Spleen (tissue), 7 donors: ENCODE measurements at regions not wholly inside any gene's neighbourhood (a gene's known extent, or its start where the extent isn't known, plus 50 kb on each side); places are given as distances from the start of the nearest gene placed in this dataset.

Source experiments
- CTCF ChIP-seq, 11 experiments: fragments of 200-600 bp in 7 of 11; fragments of 450-650 bp in 4 of 11; sonication (generic) in 4 of 11; IDR thresholded peaks in 8 of 11; conservative IDR thresholded peaks in 3 of 11; 1 replicate in 7 of 11; 2 replicates in 4 of 11; pipeline versions ENCODE4 v1.4.0 to v1.8.0; 2016 to 2021; ENCODE audit warnings: antibody characterized with exemption in 11 of 11, inconsistent platforms in 4 of 11, mild to moderate bottlenecking in 1 of 11
- POLR2A ChIP-seq, 3 donors: fragments of 450-650 bp; IDR thresholded peaks; one replicate each; pipeline ENCODE4 v1.5.1; 2017; ENCODE audit warnings: antibody characterized with exemption in 3 of 3, mild to moderate bottlenecking in 1 of 3
- donor health status: DM: no; HTN: no; CAD: no; lungs with moderate emphysema.
- donor health status: DM: no; HTN: no; CAD: no.
- donor health status: DM: no; HTN: no; CAD: no.

- no peak for TF ChIP-seq CTCF (IDR thresholded peaks at IDR 0.05 in 8 of 11, conservative IDR thresholded peaks at IDR 0.05 in 3 of 11)
- no peak for TF ChIP-seq POLR2A (IDR thresholded peaks at IDR 0.05)
Measured at GRCh38 chr6:15804164-15805154, 141.6 kb upstream of the DTNBP1 start.
